HG02852 (cell line): ENCODE measurements at regions not wholly inside any gene's neighbourhood (a gene's known extent, or its start where the extent isn't known, plus 50 kb on each side); places are given as distances from the start of the nearest gene placed in this dataset.

Source experiments
- ATAC-seq: cut with Tn5 transposase; IDR thresholded peaks from one replicate; pipeline ENCODE4 v1.9.1; 2021; ENCODE audit warnings: mild to moderate bottlenecking, moderate library complexity; ENCODE audit not compliant: unreplicated experiment

GRCh38 chr6:105780146-105780860 is 305.8 kb upstream of the PRDM1 start:
- no peak for ATAC-seq

- no peak for ATAC-seq
Measured at GRCh38 chr6:105779110-105779509, 307.0 kb upstream of the PRDM1 start.

GRCh38 chr6:105775095-105775494 is 311.0 kb upstream of the PRDM1 start:
- ATAC-seq: no peak

GRCh38 chr6:105774247-105774646 is 311.9 kb upstream of the PRDM1 start:
- ATAC-seq: peak; percentile 74

GRCh38 chr6:105771313-105771970 is 314.7 kb upstream of the PRDM1 start:
- ATAC-seq: no peak

GRCh38 chr6:105769987-105770386 is 316.1 kb upstream of the PRDM1 start:
- no peak for ATAC-seq

GRCh38 chr6:105769197-105769596 is 316.9 kb upstream of the PRDM1 start:
- no peak for ATAC-seq

- no peak for ATAC-seq
Measured at GRCh38 chr6:105767541-105767940, 318.6 kb upstream of the PRDM1 start.

GRCh38 chr6:105765239-105765638 is 320.9 kb upstream of the PRDM1 start:
- no peak for ATAC-seq

- ATAC-seq: no peak
Measured at GRCh38 chr6:105764315-105764714, 321.8 kb upstream of the PRDM1 start.

- no peak for ATAC-seq
Measured at GRCh38 chr6:105763866-105764265, 322.3 kb upstream of the PRDM1 start.

GRCh38 chr6:105760746-105761145 is 325.4 kb upstream of the PRDM1 start:
- no peak for ATAC-seq

- no peak for ATAC-seq
Measured at GRCh38 chr6:105759946-105760345, 326.2 kb upstream of the PRDM1 start.

- no peak for ATAC-seq
Measured at GRCh38 chr6:105759015-105759414, 327.1 kb upstream of the PRDM1 start.

- peak; percentile 93 for ATAC-seq
Measured at GRCh38 chr6:105757512-105758200, 328.5 kb upstream of the PRDM1 start.

- no peak for ATAC-seq
Measured at GRCh38 chr6:105755885-105756284, 330.3 kb upstream of the PRDM1 start.

- ATAC-seq: no peak
Measured at GRCh38 chr6:105753620-105754211, 332.4 kb upstream of the PRDM1 start.

GRCh38 chr6:105753207-105753606 is 332.9 kb upstream of the PRDM1 start:
- ATAC-seq: no peak

GRCh38 chr6:105750089-105750488 is 336.0 kb upstream of the PRDM1 start:
- ATAC-seq: no peak

- ATAC-seq: no peak
Measured at GRCh38 chr6:105748737-105749161, 337.4 kb upstream of the PRDM1 start.

GRCh38 chr6:105747823-105748405 is 338.2 kb upstream of the PRDM1 start:
- no peak for ATAC-seq
